ENCODE measurements at regions not wholly inside any gene's neighbourhood (a gene's known extent, or its start where the extent isn't known, plus 50 kb on each side); places are given as distances from the start of the nearest gene placed in this dataset.
"Not testable (repeated sequence)": the region's sequence is repeated elsewhere in the genome, so short reads cannot be mapped to it uniquely, and the experiment has no call there.

DNA sequence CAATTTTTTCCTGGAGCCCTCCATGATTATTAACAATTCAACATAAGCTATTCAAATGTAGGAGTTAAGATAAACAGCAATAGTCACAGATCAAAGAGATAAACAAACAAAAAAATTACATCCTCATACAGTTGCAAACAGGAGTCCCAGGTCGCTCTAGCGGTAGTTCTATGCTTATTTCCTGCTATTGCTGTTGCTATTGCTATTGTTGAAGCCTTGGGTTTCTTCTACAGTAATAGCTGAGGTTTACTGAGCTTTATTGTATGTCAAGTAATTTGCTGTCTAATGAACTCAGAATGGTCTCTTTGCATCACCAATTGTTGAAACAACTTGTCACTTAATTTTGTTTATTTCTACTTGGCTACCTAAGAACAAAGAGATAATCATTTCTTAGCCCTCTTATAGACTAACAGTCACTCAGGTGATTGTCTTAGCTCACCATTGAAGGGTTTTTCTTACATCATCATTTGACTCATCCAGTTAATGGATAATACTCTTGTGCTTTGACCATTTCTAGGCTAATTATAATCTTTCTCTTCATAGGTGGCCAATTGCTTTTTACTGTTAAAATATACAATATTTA, 654.6 kb downstream of the MECOM start:
- H3K79me2 ChIP-seq (ENCODE audit: control insufficient read depth, insufficient read depth, low read length) = no peaks in the 10 kb centered on the region
- no peak overlapping the region for H3K27ac ChIP-seq (ENCODE audit: control insufficient read depth, insufficient read depth, low read length)
- no peak overlapping the region for H3K4me2 ChIP-seq (ENCODE audit: control insufficient read depth, extremely low read depth, insufficient read depth, low read depth, low read length)
- no peaks in the 10 kb centered on the region for H3K36me3 ChIP-seq (ENCODE audit: control insufficient read depth in 2 of 2, extremely low read depth in 1 of 2, insufficient read depth in 2 of 2, low read length in 2 of 2)
- H3K4me3 ChIP-seq (ENCODE audit: control insufficient read depth in 2 of 3, extremely low read depth in 1 of 3, insufficient read depth in 2 of 3, low read depth in 1 of 3, low read length in 3 of 3) = no peak overlapping the region
- DNase-seq (ENCODE audit: low read depth, low spot score) (no peak), FAIRE-seq (no peak)
- H3K9me1 ChIP-seq (ENCODE audit: control insufficient read depth, extremely low read depth, insufficient read depth, low read length) = no peaks in the 10 kb centered on the region
- no peak overlapping the region for H2AFZ ChIP-seq (ENCODE audit: control insufficient read depth, low read length)
- H4K20me1 ChIP-seq (ENCODE audit: control insufficient read depth, extremely low read depth, insufficient read depth, low read length) = no peaks in the 10 kb centered on the region
- TF ChIP-seq EZH2 (IDR thresholded peaks at IDR 0.05; ENCODE audit: low read length) = no peak
- TF ChIP-seq, protein P1, sequence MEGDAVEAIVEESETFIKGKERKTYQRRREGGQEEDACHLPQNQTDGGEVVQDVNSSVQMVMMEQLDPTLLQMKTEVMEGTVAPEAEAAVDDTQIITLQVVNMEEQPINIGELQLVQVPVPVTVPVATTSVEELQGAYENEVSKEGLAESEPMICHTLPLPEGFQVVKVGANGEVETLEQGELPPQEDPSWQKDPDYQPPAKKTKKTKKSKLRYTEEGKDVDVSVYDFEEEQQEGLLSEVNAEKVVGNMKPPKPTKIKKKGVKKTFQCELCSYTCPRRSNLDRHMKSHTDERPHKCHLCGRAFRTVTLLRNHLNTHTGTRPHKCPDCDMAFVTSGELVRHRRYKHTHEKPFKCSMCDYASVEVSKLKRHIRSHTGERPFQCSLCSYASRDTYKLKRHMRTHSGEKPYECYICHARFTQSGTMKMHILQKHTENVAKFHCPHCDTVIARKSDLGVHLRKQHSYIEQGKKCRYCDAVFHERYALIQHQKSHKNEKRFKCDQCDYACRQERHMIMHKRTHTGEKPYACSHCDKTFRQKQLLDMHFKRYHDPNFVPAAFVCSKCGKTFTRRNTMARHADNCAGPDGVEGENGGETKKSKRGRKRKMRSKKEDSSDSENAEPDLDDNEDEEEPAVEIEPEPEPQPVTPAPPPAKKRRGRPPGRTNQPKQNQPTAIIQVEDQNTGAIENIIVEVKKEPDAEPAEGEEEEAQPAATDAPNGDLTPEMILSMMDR (optimal IDR thresholded peaks at IDR 0.05 in 1 of 3, IDR thresholded peaks at IDR 0.05 in 1 of 3, conservative IDR thresholded peaks at IDR 0.05 in 1 of 3; ENCODE audit: extremely low read depth in 1 of 3, insufficient read depth in 2 of 3, low read length in 3 of 3) = no peak
- H3K9me3 ChIP-seq (ENCODE audit: control insufficient read depth, low read depth, low read length) = no peaks in the 10 kb centered on the region
- H3K27me3 ChIP-seq (ENCODE audit: control insufficient read depth, extremely low read depth, insufficient read depth, low read length) = no peaks in the 10 kb centered on the region
- H3K4me1 ChIP-seq (ENCODE audit: control insufficient read depth, extremely low read depth, insufficient read depth, low read length) = no peaks in the 10 kb centered on the region
- H3K9ac ChIP-seq (ENCODE audit: control insufficient read depth, extremely low read depth, insufficient read depth, low read length) = no peak overlapping the region
- dilution Hi-C loops (cut with MboI; ENCODE audit: extremely low pct_ligation_motif_present, low sequenced_read_pairs) = no loop called here

DNA sequence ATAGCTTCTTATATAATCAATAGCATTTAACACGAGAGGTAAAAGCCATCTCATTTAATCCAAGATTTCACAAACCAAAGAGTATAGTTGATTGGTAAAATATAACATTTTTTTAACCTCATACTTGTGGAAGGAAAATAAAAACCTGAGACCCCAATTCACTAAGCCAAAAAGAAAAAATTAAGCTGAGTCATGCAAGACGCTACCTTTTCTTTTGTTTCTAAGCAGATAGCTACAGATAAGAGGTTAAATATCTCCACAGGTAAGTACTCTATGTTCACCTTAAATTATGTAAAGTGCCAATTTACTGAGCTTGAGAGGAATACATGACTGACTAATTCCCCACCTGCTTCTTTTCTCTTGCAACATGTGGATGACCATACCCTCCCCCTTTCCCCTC, 656.4 kb downstream of the MECOM start:
- Histone ChIP-seq H3K4me2 (ENCODE audit: control insufficient read depth, extremely low read depth, insufficient read depth, low read depth, low read length) (no peak overlapping the region), H3K9me1 (ENCODE audit: control insufficient read depth, extremely low read depth, insufficient read depth, low read length) (no peaks in the 10 kb centered on the region), H3K9ac (ENCODE audit: control insufficient read depth, extremely low read depth, insufficient read depth, low read length) (no peak overlapping the region), H3K9me3 (ENCODE audit: control insufficient read depth, low read depth, low read length) (no peaks in the 10 kb centered on the region), H3K4me1 (ENCODE audit: control insufficient read depth, extremely low read depth, insufficient read depth, low read length) (no peaks in the 10 kb centered on the region), H2AFZ (ENCODE audit: control insufficient read depth, low read length) (no peak overlapping the region), H3K27ac (ENCODE audit: control insufficient read depth, insufficient read depth, low read length) (no peak overlapping the region), H3K36me3 (ENCODE audit: control insufficient read depth in 2 of 2, extremely low read depth in 1 of 2, insufficient read depth in 2 of 2, low read length in 2 of 2) (no peaks in the 10 kb centered on the region), H3K79me2 (ENCODE audit: control insufficient read depth, insufficient read depth, low read length) (no peaks in the 10 kb centered on the region), H3K27me3 (ENCODE audit: control insufficient read depth, extremely low read depth, insufficient read depth, low read length) (no peaks in the 10 kb centered on the region), H4K20me1 (ENCODE audit: control insufficient read depth, extremely low read depth, insufficient read depth, low read length) (no peaks in the 10 kb centered on the region), H3K4me3 (ENCODE audit: control insufficient read depth in 2 of 3, extremely low read depth in 1 of 3, insufficient read depth in 2 of 3, low read depth in 1 of 3, low read length in 3 of 3) (no peak overlapping the region)
- TF ChIP-seq EZH2 (IDR thresholded peaks at IDR 0.05; ENCODE audit: low read length) = no peak
- TF ChIP-seq, protein P1 (optimal IDR thresholded peaks at IDR 0.05 in 1 of 3, IDR thresholded peaks at IDR 0.05 in 1 of 3, conservative IDR thresholded peaks at IDR 0.05 in 1 of 3; ENCODE audit: extremely low read depth in 1 of 3, insufficient read depth in 2 of 3, low read length in 3 of 3) = no peak
- DNase-seq (ENCODE audit: low read depth, low spot score) (no peak), FAIRE-seq (no peak)
- dilution Hi-C loops (cut with MboI; ENCODE audit: extremely low pct_ligation_motif_present, low sequenced_read_pairs) = no loop called here

DNA sequence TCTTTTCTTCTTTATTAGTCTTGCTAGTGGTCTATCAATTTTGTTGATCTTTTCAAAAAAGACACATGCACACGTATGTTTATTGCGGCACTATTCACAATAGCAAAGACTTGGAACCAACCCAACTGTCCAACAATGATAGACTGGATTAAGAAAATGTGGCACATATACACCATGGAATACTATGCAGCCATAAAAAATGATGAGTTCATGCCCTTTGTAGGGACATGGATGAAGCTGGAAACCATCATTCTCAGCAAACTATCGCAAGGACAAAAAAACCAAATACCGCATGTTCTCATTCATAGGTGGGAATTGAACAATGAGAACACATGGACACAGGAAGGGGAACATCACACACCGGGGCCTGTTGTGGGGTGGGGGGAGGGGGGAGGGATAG, 657.1 kb downstream of the MECOM start:
- H3K4me2 ChIP-seq (ENCODE audit: control insufficient read depth, extremely low read depth, insufficient read depth, low read depth, low read length); H3K4me3 ChIP-seq (ENCODE audit: control insufficient read depth in 2 of 3, extremely low read depth in 1 of 3, insufficient read depth in 2 of 3, low read depth in 1 of 3, low read length in 3 of 3); H3K36me3 ChIP-seq (ENCODE audit: control insufficient read depth in 2 of 2, extremely low read depth in 1 of 2, insufficient read depth in 2 of 2, low read length in 2 of 2); H3K4me1 ChIP-seq (ENCODE audit: control insufficient read depth, extremely low read depth, insufficient read depth, low read length); H4K20me1 ChIP-seq (ENCODE audit: control insufficient read depth, extremely low read depth, insufficient read depth, low read length); FAIRE-seq; H3K9ac ChIP-seq (ENCODE audit: control insufficient read depth, extremely low read depth, insufficient read depth, low read length); H3K9me3 ChIP-seq (ENCODE audit: control insufficient read depth, low read depth, low read length); H3K27me3 ChIP-seq (ENCODE audit: control insufficient read depth, extremely low read depth, insufficient read depth, low read length); H2AFZ ChIP-seq (ENCODE audit: control insufficient read depth, low read length); H3K79me2 ChIP-seq (ENCODE audit: control insufficient read depth, insufficient read depth, low read length); dilution Hi-C loops (cut with MboI; ENCODE audit: extremely low pct_ligation_motif_present, low sequenced_read_pairs); H3K27ac ChIP-seq (ENCODE audit: control insufficient read depth, insufficient read depth, low read length); H3K9me1 ChIP-seq (ENCODE audit: control insufficient read depth, extremely low read depth, insufficient read depth, low read length); DNase-seq (ENCODE audit: low read depth, low spot score): not testable (repeated sequence)

Measured in keratinocyte (primary cell).